Amygdala (tissue), 56 donors: ENCODE measurements at regions not wholly inside any gene's neighbourhood (a gene's known extent, or its start where the extent isn't known, plus 50 kb on each side); places are given as distances from the start of the nearest gene placed in this dataset.
"Not testable (repeated sequence)": the region's sequence is repeated elsewhere in the genome, so short reads cannot be mapped to it uniquely, and the experiment has no call there.

Experiments used
- DNase-seq, 56 donors: peaks; one replicate each; lab custom pipeline; 2025; lab: John Stamatoyannopoulos, UW

GRCh38 chr5:157971571-157972216, 112.7 kb upstream of the CLINT1 start:
- DNase-seq = peak in 27 of 56 donors; percentile 1 to 56 (median 14)

- DNase-seq = not testable (repeated sequence)
These were observed 109.6 kb upstream of the CLINT1 start for GRCh38 chr5:157968570-157968969.

GRCh38 chr5:157965989-157966388, 107.0 kb upstream of the CLINT1 start:
- DNase-seq = no peak

- no peak for DNase-seq
These were observed 106.2 kb upstream of the CLINT1 start for GRCh38 chr5:157965040-157965678.

- no peak for DNase-seq
These were observed 104.8 kb upstream of the CLINT1 start for GRCh38 chr5:157963761-157964160.

- DNase-seq = no peak
These were observed 104.3 kb upstream of the CLINT1 start for GRCh38 chr5:157963244-157963643.

GRCh38 chr5:157962686-157963085, 103.7 kb upstream of the CLINT1 start:
- DNase-seq = not testable (repeated sequence)

- DNase-seq = no peak
These were observed 103.1 kb upstream of the CLINT1 start for GRCh38 chr5:157961896-157962590.

GRCh38 chr5:157961176-157961575, 102.2 kb upstream of the CLINT1 start:
- no peak for DNase-seq

- no peak for DNase-seq
These were observed 100.4 kb upstream of the CLINT1 start for GRCh38 chr5:157959370-157959769.

- DNase-seq = no peak
These were observed 97.4 kb upstream of the CLINT1 start for GRCh38 chr5:157956271-157956885.

GRCh38 chr5:157955541-157956172, 96.7 kb upstream of the CLINT1 start:
- no peak for DNase-seq

- no peak for DNase-seq
These were observed 93.4 kb upstream of the CLINT1 start for GRCh38 chr5:157952374-157952685.

GRCh38 chr5:157951673-157952373, 92.9 kb upstream of the CLINT1 start:
- DNase-seq = no peak

GRCh38 chr5:157949520-157949919, 90.6 kb upstream of the CLINT1 start:
- DNase-seq = no peak

- peak in 54 of 56 donors; percentile 3 to 92 (median 64) for DNase-seq
These were observed 89.9 kb upstream of the CLINT1 start for GRCh38 chr5:157948738-157949410.

- no peak for DNase-seq
These were observed 88.2 kb upstream of the CLINT1 start for GRCh38 chr5:157947156-157947555.

- not testable (repeated sequence) for DNase-seq
These were observed 86.9 kb upstream of the CLINT1 start for GRCh38 chr5:157945822-157946221.

- no peak for DNase-seq
These were observed 86.0 kb upstream of the CLINT1 start for GRCh38 chr5:157944938-157945337.
